H1 (cell line): ENCODE measurements at regions not wholly inside any gene's neighbourhood (a gene's known extent, or its start where the extent isn't known, plus 50 kb on each side); places are given as distances from the start of the nearest gene placed in this dataset.

ENCODE experiments used
- CTCF ChIA-PET: fragments of 300-600 bp; sonication (Branson Sonifier 250); formaldehyde crosslinking; loops from one replicate; lab custom pipeline; 2021; ENCODE audit not compliant: partially characterized antibody; lab: Charles Lee
- POLR2A ChIA-PET: fragments of 300-600 bp; sonication (Branson Sonifier 250); formaldehyde crosslinking; loops from one replicate; lab custom pipeline; 2021; ENCODE audit warnings: inconsistent platforms; ENCODE audit not compliant: partially characterized antibody; lab: Charles Lee
- DNase-seq, 2 experiments: peaks; one replicate each; pipeline versions ENCODE4 v3.0.0 to v3.0.0-alpha.2; 2010 to 2022; ENCODE audit warnings: low spot score in 2 of 2, low read depth in 1 of 2, mixed read lengths in 1 of 2
- FAIRE-seq: peaks from 2 replicates; lab custom pipeline; 2011; peaks lifted over from hg19 to GRCh38; lab: Jason Lieb, UNC
- H2AFZ ChIP-seq: 2 replicates; pipeline ENCODE4 v1.8.1; 2012; ENCODE audit warnings: low read length, inconsistent platforms
- H2AK5ac ChIP-seq: 2 replicates; pipeline ENCODE4 v1.6.1; 2013; ENCODE audit warnings: low read depth, low read length
- H2BK120ac ChIP-seq: replicated peaks from 2 replicates; pipeline ENCODE3; 2013; ENCODE audit warnings: low read depth, low read length, inconsistent platforms
- H2BK12ac ChIP-seq: 2 replicates; pipeline ENCODE4 v1.6.1; 2013; ENCODE audit warnings: low read depth, low read length
- H2BK15ac ChIP-seq: 2 replicates; pipeline ENCODE4 v1.6.1; 2013; ENCODE audit warnings: low read length
- H2BK20ac ChIP-seq: 2 replicates; pipeline ENCODE4 v1.6.1; 2013; ENCODE audit warnings: low read length
- H2BK5ac ChIP-seq: 2 replicates; pipeline ENCODE4 v1.6.1; 2013; ENCODE audit warnings: low read depth, low read length
- H3K14ac ChIP-seq: 2 replicates; pipeline ENCODE4 v1.6.1; 2013; ENCODE audit warnings: inconsistent platforms; ENCODE audit not compliant: insufficient read length
- H3K18ac ChIP-seq: 2 replicates; pipeline ENCODE4 v1.6.1; 2013; ENCODE audit warnings: low read length; ENCODE audit errors: extremely low read depth
- H3K23ac ChIP-seq: 2 replicates; pipeline ENCODE4 v1.6.1; 2013; ENCODE audit warnings: inconsistent platforms; ENCODE audit not compliant: insufficient read length
- H3K23me2 ChIP-seq: 2 replicates; pipeline ENCODE4 v1.6.1; 2013; ENCODE audit warnings: low read depth, low read length
- H3K27ac ChIP-seq: 2 replicates; pipeline ENCODE4 v1.6.1; 2011; ENCODE audit warnings: low read depth, low read length, inconsistent platforms
- H3K27me3 ChIP-seq, 4 experiments: replicated peaks in 1 of 4; 1 replicate in 1 of 4; 2 replicates in 3 of 4; pipeline versions ENCODE4 v1.6.1 to v1.8.1; 2011 to 2013; ENCODE audit warnings: low read length in 3 of 4, mild to moderate bottlenecking in 3 of 4, inconsistent platforms in 2 of 4, mixed read lengths in 2 of 4, moderate library complexity in 1 of 4; ENCODE audit not compliant: control insufficient read depth in 3 of 4, insufficient read depth in 3 of 4; ENCODE audit errors: extremely low read depth in 1 of 4
- H3K36me3 ChIP-seq, 4 experiments: 2 replicates each; pipeline versions ENCODE4 v1.6.1 to v1.8.1; 2011 to 2013; ENCODE audit warnings: mild to moderate bottlenecking in 4 of 4, low read length in 3 of 4, moderate library complexity in 2 of 4, control low read depth in 1 of 4, inconsistent platforms in 1 of 4; ENCODE audit not compliant: insufficient read depth in 4 of 4, control insufficient read depth in 2 of 4
- H3K4ac ChIP-seq: replicated peaks from 2 replicates; pipeline ENCODE3; 2013; ENCODE audit warnings: low read length, low read depth, mixed read lengths, inconsistent platforms; ENCODE audit not compliant: insufficient read length
- H3K4me1 ChIP-seq, 4 experiments: replicated peaks in 1 of 4; 1 replicate in 1 of 4; 2 replicates in 3 of 4; pipeline versions ENCODE4 v1.6.1 to v1.8.1; 2011 to 2013; ENCODE audit warnings: low read length in 3 of 4, inconsistent platforms in 2 of 4, mixed read lengths in 1 of 4; ENCODE audit not compliant: insufficient read depth in 4 of 4, control insufficient read depth in 3 of 4
- H3K4me2 ChIP-seq, 2 experiments: 2 replicates each; pipeline versions ENCODE4 v1.6.1 to v1.8.1; 2011 to 2013; ENCODE audit warnings: low read depth in 2 of 2, low read length in 2 of 2, control low read depth in 1 of 2, inconsistent platforms in 1 of 2, mild to moderate bottlenecking in 1 of 2; ENCODE audit not compliant: insufficient read depth in 1 of 2
- H3K4me3 ChIP-seq, 4 experiments: fragments of 200-600, 300-600 bp in 1 of 4; sonication (generic), shearing (Covaris generic), sonication (Bioruptor Twin) in 1 of 4; 2 replicates each; pipeline versions ENCODE4 v1.5.1 to v1.8.1; 2011 to 2016; ENCODE audit warnings: low read length in 4 of 4, low read depth in 3 of 4, control low read depth in 2 of 4, inconsistent platforms in 2 of 4, mild to moderate bottlenecking in 2 of 4, mixed read lengths in 1 of 4, moderate library complexity in 1 of 4; ENCODE audit not compliant: insufficient read depth in 2 of 4; ENCODE audit errors: extremely low read depth in 1 of 4
- H3K56ac ChIP-seq: replicated peaks from 2 replicates; pipeline ENCODE3; 2013; ENCODE audit warnings: low read depth, mild to moderate bottlenecking, mixed read lengths, low read length, inconsistent platforms; ENCODE audit not compliant: insufficient read length
- H3K79me1 ChIP-seq: 2 replicates; pipeline ENCODE4 v1.6.1; 2013; ENCODE audit warnings: low read depth, low read length, control low read depth
- H3K79me2 ChIP-seq, 2 experiments: 2 replicates each; pipeline versions ENCODE4 v1.6.1 to v1.8.1; 2012 to 2013; ENCODE audit warnings: low read length in 2 of 2, mild to moderate bottlenecking in 2 of 2, inconsistent platforms in 1 of 2; ENCODE audit not compliant: insufficient read depth in 2 of 2, control insufficient read depth in 1 of 2
- H3K9ac ChIP-seq, 4 experiments: replicated peaks in 1 of 4; 1 replicate in 1 of 4; 2 replicates in 3 of 4; pipeline versions ENCODE4 v1.6.1 to v1.8.1; 2011 to 2013; ENCODE audit warnings: low read depth in 3 of 4, low read length in 3 of 4, control low read depth in 2 of 4, mild to moderate bottlenecking in 2 of 4, moderate library complexity in 2 of 4, inconsistent platforms in 1 of 4; ENCODE audit errors: extremely low read depth in 1 of 4
- H3K9me3 ChIP-seq, 2 experiments: 2 replicates each; pipeline versions ENCODE4 v1.6.1 to v1.8.1; 2012 to 2013; ENCODE audit warnings: mild to moderate bottlenecking in 2 of 2, moderate library complexity in 2 of 2, control low read depth in 1 of 2, inconsistent platforms in 1 of 2, low read depth in 1 of 2, low read length in 1 of 2, mixed read lengths in 1 of 2; ENCODE audit not compliant: insufficient read depth in 2 of 2
- H4K20me1 ChIP-seq, 2 experiments: replicated peaks in 1 of 2; 2 replicates each; pipeline versions ENCODE3 to v1.8.1; 2011 to 2013; ENCODE audit warnings: inconsistent platforms in 2 of 2, low read length in 2 of 2, mild to moderate bottlenecking in 1 of 2; ENCODE audit not compliant: insufficient read depth in 2 of 2, control insufficient read depth in 1 of 2
- H4K5ac ChIP-seq: 2 replicates; pipeline ENCODE4 v1.6.1; 2013; ENCODE audit warnings: low read length, low read depth, mixed read lengths, inconsistent platforms; ENCODE audit not compliant: insufficient read length
- H4K8ac ChIP-seq: 2 replicates; pipeline ENCODE4 v1.8.0; 2013; ENCODE audit warnings: mild to moderate bottlenecking, moderate library complexity, low read length, inconsistent platforms; ENCODE audit not compliant: insufficient read depth; ENCODE audit errors: extremely low read depth
- H4K91ac ChIP-seq: replicated peaks from 2 replicates; pipeline ENCODE3; 2013; ENCODE audit warnings: low read length, mixed read lengths, inconsistent platforms; ENCODE audit not compliant: insufficient read length
- ASH2L ChIP-seq: fragments of 200-600, 300-600 bp; sonication (generic); IDR thresholded peaks from one replicate; pipeline ENCODE4 v1.7.1; 2017; ENCODE audit warnings: low read length
- CBX5 ChIP-seq: fragments of 300-800, 300-1000 bp; sonication (generic); IDR thresholded peaks from 2 replicates; pipeline ENCODE4 v1.7.1; 2016; ENCODE audit warnings: antibody characterized with exemption, low read length, low read depth
- CEBPB ChIP-seq: IDR thresholded peaks from 2 replicates; pipeline ENCODE4 v1.6.1; 2012; ENCODE audit warnings: low read depth, low read length
- CHD1 ChIP-seq: IDR thresholded peaks from 2 replicates; pipeline ENCODE4 v1.6.1; 2012; ENCODE audit warnings: low read depth, low read length, improper control_type of control experiment
- EP300 ChIP-seq, 2 experiments: IDR thresholded peaks; 1 replicate in 1 of 2; 2 replicates in 1 of 2; pipeline ENCODE4 v1.6.1; 2011 to 2012; ENCODE audit warnings: low read depth in 2 of 2, low read length in 2 of 2, mild to moderate bottlenecking in 2 of 2, borderline replicate concordance in 1 of 2, inconsistent platforms in 1 of 2, moderate library complexity in 1 of 2
- GABPA ChIP-seq: IDR thresholded peaks from 2 replicates; pipeline ENCODE4 v1.6.1; 2011; ENCODE audit warnings: mild to moderate bottlenecking, low read length, moderate library complexity, borderline replicate concordance; ENCODE audit not compliant: insufficient read depth
- JUND ChIP-seq: IDR thresholded peaks from 2 replicates; pipeline ENCODE4 v1.6.1; 2011; ENCODE audit warnings: mild to moderate bottlenecking, improper control_type of control experiment, low read length
- MAFK ChIP-seq: IDR thresholded peaks from 2 replicates; pipeline ENCODE4 v1.6.1; 2012; ENCODE audit warnings: low read depth, mild to moderate bottlenecking, improper control_type of control experiment, low read length
- RFX5 ChIP-seq: IDR thresholded peaks from 2 replicates; pipeline ENCODE4 v1.6.1; 2011; ENCODE audit warnings: low read depth, low read length, improper control_type of control experiment, borderline replicate concordance
- SRF ChIP-seq: IDR thresholded peaks from 2 replicates; pipeline ENCODE4 v1.6.1; 2011; ENCODE audit warnings: mild to moderate bottlenecking, low read depth, low read length, moderate library complexity
- SUZ12 ChIP-seq: fragments of 200-600 bp; sonication (generic); IDR thresholded peaks from 2 replicates; pipeline ENCODE4 v1.6.1; 2012; ENCODE audit warnings: mild to moderate bottlenecking, inconsistent platforms, low read length, moderate library complexity, mixed read lengths
- TBP ChIP-seq: IDR thresholded peaks from 2 replicates; pipeline ENCODE4 v1.6.1; 2011; ENCODE audit warnings: low read depth, low read length, improper control_type of control experiment
- YY1 ChIP-seq: IDR thresholded peaks from 2 replicates; pipeline ENCODE4 v1.6.1; 2011; ENCODE audit warnings: low read depth, mild to moderate bottlenecking, low read length
- WGBS, 2 experiments: shearing (Covaris generic) in 1 of 2; methylation state at CpG; one replicate each; pipeline versions ENCODE4 v1.1.6 to v1.1.7; 2013 to 2015; ENCODE audit warnings: low lambda C conversion rate in 2 of 2, mixed read lengths in 2 of 2, inconsistent platforms in 1 of 2, low coverage in 1 of 2, missing lambda C conversion rate in 1 of 2; ENCODE audit not compliant: insufficient replicate concordance in 2 of 2, insufficient coverage in 1 of 2, insufficient read length in 1 of 2; ENCODE audit errors: extremely low coverage in 1 of 2, missing lambda C conversion rate in 1 of 2; 5-methylcytosine and 5-hydroxymethylcytosine counted together

GRCh38 chr21:16811011-16811410, 701.8 kb upstream of the CXADR start:
- FAIRE-seq (no peak), DNase-seq (no peak)
- 93% methylated on average over 1 of the region's 1 CpG; no CpG with 5 or more reads in 1 of the 2 experiments for WGBS, 2 experiments
- no peaks in the 10 kb centered on the region for H3K23me2 ChIP-seq
- H3K9ac ChIP-seq: no peak overlapping the region
- no peak overlapping the region for H3K4ac ChIP-seq
- no peak overlapping the region for H3K27ac ChIP-seq
- H2BK12ac ChIP-seq: no peak overlapping the region
- H4K20me1 ChIP-seq: no peaks in the 10 kb centered on the region
- ChIA-PET CTCF (no interaction called here), POLR2A (no interaction called here)
- no peaks in the 10 kb centered on the region for H3K79me1 ChIP-seq
- H3K23ac ChIP-seq: no peak overlapping the region
- peaks cover 0 to 4% (median 0%) of the 10 kb centered on the region in 4 experiments; a peak in 2 of 7 replicates for H3K4me1 ChIP-seq
- H2BK5ac ChIP-seq: no peak overlapping the region
- no peak overlapping the region for H2BK20ac ChIP-seq
- H3K56ac ChIP-seq: no peak overlapping the region
- no peak overlapping the region for H3K14ac ChIP-seq
- no peak overlapping the region for H2AK5ac ChIP-seq
- TF ChIP-seq TBP (no peak), CBX5 (no peak), EP300 (IDR thresholded peaks at IDR 0.05; ENCODE audit: borderline replicate concordance in 1 of 2, low read depth in 2 of 2, low read length in 2 of 2) (no peak), GABPA (no peak), MAFK (no peak), SRF (no peak), CHD1 (no peak), YY1 (no peak), SUZ12 (no peak), CEBPB (no peak), JUND (no peak), ASH2L (no peak), RFX5 (no peak)
- H3K79me2 ChIP-seq: no peaks in the 10 kb centered on the region
- H2BK120ac ChIP-seq: no peak overlapping the region
- no peak overlapping the region for H3K4me3 ChIP-seq
- no peak overlapping the region for H3K18ac ChIP-seq
- H3K4me2 ChIP-seq: no peak overlapping the region
- no peak overlapping the region for H4K8ac ChIP-seq
- H3K9me3 ChIP-seq: no peaks in the 10 kb centered on the region
- no peaks in the 10 kb centered on the region for H3K27me3 ChIP-seq
- no peak overlapping the region for H4K5ac ChIP-seq
- H2BK15ac ChIP-seq: no peak overlapping the region
- no peak overlapping the region for H2AFZ ChIP-seq
- no peaks in the 10 kb centered on the region for H3K36me3 ChIP-seq
- no peak overlapping the region for H4K91ac ChIP-seq
